Omental fat pad (tissue), 3 donors: ENCODE measurements at regions not wholly inside any gene's neighbourhood (a gene's known extent, or its start where the extent isn't known, plus 50 kb on each side); places are given as distances from the start of the nearest gene placed in this dataset.

Experiments used
- ATAC-seq: fragments of 150-250 bp; one replicate; pipeline ENCODE4 v1.9.1; 2016; ENCODE audit warnings: mild to moderate bottlenecking, moderate library complexity; ENCODE audit not compliant: low FRiP score
- DNase-seq: peaks from one replicate; pipeline ENCODE4 v3.0.0-alpha.2; 2019; ENCODE audit warnings: low spot score
- TF ChIP-seq, protein P1 (sequence below), 3 donors: fragments of 450-650 bp; IDR thresholded peaks; one replicate each; pipeline ENCODE4 v1.5.1; 2016 to 2017; ENCODE audit warnings: antibody characterized with exemption in 3 of 3, mild to moderate bottlenecking in 3 of 3, moderate library complexity in 2 of 3

- ATAC-seq (no peak), DNase-seq (no peak)
- TF ChIP-seq, protein P1, sequence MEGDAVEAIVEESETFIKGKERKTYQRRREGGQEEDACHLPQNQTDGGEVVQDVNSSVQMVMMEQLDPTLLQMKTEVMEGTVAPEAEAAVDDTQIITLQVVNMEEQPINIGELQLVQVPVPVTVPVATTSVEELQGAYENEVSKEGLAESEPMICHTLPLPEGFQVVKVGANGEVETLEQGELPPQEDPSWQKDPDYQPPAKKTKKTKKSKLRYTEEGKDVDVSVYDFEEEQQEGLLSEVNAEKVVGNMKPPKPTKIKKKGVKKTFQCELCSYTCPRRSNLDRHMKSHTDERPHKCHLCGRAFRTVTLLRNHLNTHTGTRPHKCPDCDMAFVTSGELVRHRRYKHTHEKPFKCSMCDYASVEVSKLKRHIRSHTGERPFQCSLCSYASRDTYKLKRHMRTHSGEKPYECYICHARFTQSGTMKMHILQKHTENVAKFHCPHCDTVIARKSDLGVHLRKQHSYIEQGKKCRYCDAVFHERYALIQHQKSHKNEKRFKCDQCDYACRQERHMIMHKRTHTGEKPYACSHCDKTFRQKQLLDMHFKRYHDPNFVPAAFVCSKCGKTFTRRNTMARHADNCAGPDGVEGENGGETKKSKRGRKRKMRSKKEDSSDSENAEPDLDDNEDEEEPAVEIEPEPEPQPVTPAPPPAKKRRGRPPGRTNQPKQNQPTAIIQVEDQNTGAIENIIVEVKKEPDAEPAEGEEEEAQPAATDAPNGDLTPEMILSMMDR (IDR thresholded peaks at IDR 0.05) = no peak
Observed at GRCh38 chr2:238515377-238515776, 88.7 kb downstream of the ASB1 start.

DNA sequence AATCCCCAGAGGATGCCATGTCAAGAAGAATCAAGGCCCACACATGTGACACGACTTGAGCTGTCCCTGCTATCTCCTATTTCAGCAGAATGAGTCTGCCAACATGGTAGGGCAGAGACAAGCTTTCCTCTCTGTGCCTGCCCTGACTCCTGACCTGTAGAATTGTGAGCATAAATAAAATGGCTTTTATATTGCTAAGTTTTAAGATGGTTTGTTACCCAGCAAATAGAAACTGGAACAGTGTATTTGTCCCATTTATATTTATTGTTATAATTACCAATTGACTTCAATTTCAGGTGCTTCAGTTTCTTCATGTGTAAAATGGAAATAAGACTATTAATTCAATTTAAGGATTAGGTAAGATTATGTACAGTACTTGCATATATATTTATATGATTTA is 90.5 kb downstream of the ASB1 start:
- DNase-seq (no peak), ATAC-seq (no peak)
- TF ChIP-seq, protein P1 (IDR thresholded peaks at IDR 0.05) = no peak

GRCh38 chr2:238518172-238518820 is 91.6 kb downstream of the ASB1 start:
- DNase-seq (no peak), ATAC-seq (no peak)
- TF ChIP-seq, protein P1 (IDR thresholded peaks at IDR 0.05) = no peak

- ATAC-seq (no peak), DNase-seq (no peak)
- TF ChIP-seq, protein P1 (IDR thresholded peaks at IDR 0.05) = no peak
Observed at GRCh38 chr2:238518821-238519186, 92.1 kb downstream of the ASB1 start.

DNA sequence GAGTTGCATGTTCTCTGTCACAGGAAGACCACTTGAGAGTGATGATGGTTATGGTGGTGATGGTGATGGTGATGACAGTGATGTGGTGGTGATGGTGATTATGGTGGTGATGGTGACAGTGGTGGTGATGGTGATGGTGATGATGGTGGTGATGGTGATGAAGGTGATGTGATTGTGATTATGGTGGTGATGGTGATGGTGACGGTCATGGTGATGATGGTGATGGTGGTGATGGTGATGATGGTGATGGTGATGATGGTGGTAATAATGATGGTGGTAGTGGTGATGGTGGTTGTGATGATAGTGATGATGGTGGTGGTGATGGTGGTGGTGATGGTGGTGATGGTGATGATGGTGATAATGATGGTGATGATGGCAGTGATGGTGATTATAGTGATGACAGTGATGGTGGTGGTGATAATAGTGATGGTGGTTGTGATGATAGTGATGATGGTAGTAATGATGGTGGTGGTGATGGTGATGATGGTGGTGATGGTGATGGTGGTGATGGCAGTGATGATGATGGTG is 93.7 kb downstream of the ASB1 start:
- DNase-seq (no peak), ATAC-seq (no peak)
- TF ChIP-seq, protein P1 (IDR thresholded peaks at IDR 0.05) = no peak

- ATAC-seq (no peak), DNase-seq (no peak)
- TF ChIP-seq, protein P1 (IDR thresholded peaks at IDR 0.05) = no peak
Observed at GRCh38 chr2:238521002-238521401, 94.3 kb downstream of the ASB1 start.

DNA sequence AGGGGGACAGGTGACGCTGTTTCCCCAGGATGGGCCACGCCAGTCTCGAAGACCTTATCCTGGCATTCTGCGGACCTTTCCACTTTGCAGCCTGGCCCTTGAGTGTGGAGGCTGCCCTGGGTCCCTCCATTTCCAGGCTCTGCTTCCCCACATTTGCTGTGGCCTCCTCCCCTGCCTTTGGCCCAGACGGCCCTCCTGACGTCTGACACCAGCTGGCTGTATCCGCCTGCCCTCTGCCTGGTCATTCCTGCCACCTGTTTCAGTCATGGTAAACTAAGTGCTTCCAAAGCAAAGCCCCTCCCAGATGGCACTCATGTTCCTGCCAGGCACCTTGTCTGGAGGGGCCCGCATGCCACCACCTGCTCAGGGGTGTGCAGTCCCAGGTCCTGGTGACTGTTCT is 95.1 kb downstream of the ASB1 start:
- DNase-seq = no peak
- TF ChIP-seq, protein P1 (IDR thresholded peaks at IDR 0.05) = no peak

More for the DNA sequence above, 95.1 kb downstream of the ASB1 start:
- ATAC-seq = no peak
